ENCODE measurements at regions not wholly inside any gene's neighbourhood (a gene's known extent, or its start where the extent isn't known, plus 50 kb on each side); places are given as distances from the start of the nearest gene placed in this dataset.

DNA sequence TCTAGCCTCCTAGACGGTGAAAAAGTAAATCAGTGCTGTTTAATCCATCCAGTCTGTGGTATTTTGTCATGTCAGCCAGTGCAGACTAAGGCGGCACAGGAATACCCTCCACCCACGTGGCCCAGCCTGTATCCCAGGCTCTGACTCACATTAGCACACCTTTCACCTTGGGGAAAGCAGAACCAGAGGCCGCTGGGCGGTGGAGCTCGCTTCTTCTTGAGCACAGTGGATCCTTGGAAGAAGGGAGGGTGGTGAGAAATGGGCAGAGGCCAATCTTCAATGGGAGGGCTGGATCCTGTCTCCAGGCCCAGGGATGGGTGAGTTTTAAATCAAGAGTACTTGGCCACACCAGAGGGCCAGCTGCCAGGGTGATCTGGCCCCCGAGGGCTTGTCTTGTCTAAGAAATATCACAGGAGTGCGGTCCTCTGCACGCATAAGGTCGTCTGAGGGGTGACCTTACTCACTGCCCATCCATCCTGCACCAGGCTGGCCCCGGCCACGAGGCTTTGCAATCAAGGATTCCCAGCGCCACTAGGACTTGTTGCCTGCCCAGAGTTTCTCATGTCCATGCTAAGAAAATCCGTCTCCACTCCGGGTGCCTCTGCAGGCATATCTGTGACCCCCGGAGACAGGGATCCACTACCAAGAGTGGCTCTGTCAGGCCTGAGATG is 658.5 kb downstream of the BRD1 start:
- no peak overlapping the region for H3K4me3 ChIP-seq (ENCODE audit: low read depth, low read length)
- TF ChIP-seq, protein P1, sequence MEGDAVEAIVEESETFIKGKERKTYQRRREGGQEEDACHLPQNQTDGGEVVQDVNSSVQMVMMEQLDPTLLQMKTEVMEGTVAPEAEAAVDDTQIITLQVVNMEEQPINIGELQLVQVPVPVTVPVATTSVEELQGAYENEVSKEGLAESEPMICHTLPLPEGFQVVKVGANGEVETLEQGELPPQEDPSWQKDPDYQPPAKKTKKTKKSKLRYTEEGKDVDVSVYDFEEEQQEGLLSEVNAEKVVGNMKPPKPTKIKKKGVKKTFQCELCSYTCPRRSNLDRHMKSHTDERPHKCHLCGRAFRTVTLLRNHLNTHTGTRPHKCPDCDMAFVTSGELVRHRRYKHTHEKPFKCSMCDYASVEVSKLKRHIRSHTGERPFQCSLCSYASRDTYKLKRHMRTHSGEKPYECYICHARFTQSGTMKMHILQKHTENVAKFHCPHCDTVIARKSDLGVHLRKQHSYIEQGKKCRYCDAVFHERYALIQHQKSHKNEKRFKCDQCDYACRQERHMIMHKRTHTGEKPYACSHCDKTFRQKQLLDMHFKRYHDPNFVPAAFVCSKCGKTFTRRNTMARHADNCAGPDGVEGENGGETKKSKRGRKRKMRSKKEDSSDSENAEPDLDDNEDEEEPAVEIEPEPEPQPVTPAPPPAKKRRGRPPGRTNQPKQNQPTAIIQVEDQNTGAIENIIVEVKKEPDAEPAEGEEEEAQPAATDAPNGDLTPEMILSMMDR (IDR thresholded peaks at IDR 0.05; ENCODE audit: borderline replicate concordance, insufficient read depth, low read depth, low read length) = no peak

DNA sequence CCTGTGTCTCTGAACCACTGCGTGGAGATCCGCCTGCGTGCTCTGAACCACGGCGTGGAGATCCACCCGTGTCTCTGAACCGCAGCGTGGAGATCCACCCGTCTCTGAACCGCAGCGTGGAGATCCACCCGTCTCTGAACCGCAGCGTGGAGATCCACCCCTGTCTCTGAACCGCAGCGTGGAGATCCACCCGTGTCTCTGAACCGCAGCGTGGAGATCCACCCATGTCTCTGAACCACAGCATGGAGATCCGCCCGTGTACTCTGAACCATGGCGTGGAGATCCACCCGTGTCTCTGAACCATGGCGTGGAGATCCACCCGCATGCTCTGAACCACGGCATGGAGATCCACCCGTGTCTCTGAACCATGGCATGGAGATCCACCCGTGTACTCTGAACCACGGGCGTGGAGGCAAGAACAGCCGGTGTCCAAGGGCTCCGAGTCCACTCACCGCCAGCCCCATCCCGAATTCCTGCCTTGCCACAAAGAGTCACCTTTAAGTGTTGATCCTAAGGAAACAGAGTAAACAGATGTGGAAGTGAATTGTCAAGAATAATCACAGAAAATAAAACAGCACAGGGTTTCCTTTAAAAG is 659.4 kb downstream of the BRD1 start:
- TF ChIP-seq, protein P1 (IDR thresholded peaks at IDR 0.05; ENCODE audit: borderline replicate concordance, insufficient read depth, low read depth, low read length) = no peak
- H3K4me3 ChIP-seq (ENCODE audit: low read depth, low read length) = no peak overlapping the region

DNA sequence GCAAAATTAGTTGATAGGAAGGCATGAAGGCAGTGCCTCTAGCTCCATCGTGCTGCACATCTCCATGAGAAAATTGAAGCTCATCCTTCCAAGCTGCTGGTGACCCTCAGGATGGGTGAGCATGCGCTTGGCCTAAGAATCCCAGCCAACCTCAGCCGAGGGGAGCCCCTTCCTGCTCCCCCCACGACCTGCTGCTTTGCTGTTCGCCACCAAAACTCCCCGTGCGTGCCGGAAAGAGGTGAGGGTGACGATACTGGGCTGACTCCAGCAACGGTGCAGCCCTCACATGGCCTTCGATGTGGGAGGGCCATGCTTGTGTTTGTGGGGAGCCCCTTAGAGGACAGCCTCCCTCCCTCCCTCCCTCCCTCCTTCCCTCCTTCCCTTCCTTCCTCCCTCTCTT is 660.9 kb downstream of the BRD1 start:
- H3K4me3 ChIP-seq (ENCODE audit: low read depth, low read length) = no peak overlapping the region
- TF ChIP-seq, protein P1 (IDR thresholded peaks at IDR 0.05; ENCODE audit: borderline replicate concordance, insufficient read depth, low read depth, low read length) = no peak

DNA sequence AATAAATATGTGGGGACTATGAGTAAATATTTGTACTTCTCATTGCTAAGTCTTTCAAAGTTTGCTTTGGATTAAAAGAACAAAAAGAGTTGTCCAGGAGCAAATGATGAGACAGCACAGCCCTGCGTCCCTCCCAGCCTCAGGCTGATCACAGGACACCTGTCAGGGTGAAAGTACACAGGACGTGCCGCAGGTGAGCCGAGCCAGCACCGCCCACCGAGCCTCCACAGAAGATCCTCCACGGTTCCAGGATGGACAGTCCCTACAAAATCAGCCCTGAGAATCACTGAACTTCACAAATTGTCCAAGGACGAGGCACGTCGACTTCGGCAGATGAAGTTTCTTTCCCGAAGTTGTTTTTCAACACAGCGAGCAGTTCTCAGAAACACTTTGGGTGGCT is 661.5 kb downstream of the BRD1 start:
- TF ChIP-seq, protein P1 (IDR thresholded peaks at IDR 0.05; ENCODE audit: borderline replicate concordance, insufficient read depth, low read depth, low read length) = no peak
- no peak overlapping the region for H3K4me3 ChIP-seq (ENCODE audit: low read depth, low read length)

DNA sequence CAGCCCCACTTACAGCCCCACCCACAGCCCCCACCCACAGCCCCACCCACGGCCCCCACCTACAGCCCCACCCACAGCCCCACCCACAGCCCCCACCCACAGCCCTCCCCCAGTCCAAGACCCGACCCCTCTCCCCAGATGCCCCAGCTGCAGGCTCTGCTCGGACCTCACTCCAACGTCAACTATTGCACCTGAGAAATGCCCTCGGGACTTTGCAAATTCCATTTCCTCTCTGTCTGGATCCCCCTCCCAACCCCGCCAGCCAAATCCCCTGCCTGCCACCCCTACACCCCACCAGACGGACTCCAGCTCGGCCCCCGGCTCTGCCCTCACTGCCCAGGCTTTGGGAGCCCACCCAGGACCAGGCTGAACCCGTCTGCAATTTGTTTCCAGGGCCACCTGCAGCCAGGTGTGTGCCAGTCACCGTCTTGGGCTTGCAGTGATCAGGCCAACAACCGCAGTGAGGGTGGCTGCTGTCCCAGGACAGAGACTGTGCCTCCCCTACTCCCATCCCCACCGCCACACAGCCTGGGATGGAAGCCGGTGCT is 662.8 kb downstream of the BRD1 start:
- H3K4me3 ChIP-seq (ENCODE audit: low read depth, low read length) = no peak overlapping the region
- TF ChIP-seq, protein P1 (IDR thresholded peaks at IDR 0.05; ENCODE audit: borderline replicate concordance, insufficient read depth, low read depth, low read length) = no peak

DNA sequence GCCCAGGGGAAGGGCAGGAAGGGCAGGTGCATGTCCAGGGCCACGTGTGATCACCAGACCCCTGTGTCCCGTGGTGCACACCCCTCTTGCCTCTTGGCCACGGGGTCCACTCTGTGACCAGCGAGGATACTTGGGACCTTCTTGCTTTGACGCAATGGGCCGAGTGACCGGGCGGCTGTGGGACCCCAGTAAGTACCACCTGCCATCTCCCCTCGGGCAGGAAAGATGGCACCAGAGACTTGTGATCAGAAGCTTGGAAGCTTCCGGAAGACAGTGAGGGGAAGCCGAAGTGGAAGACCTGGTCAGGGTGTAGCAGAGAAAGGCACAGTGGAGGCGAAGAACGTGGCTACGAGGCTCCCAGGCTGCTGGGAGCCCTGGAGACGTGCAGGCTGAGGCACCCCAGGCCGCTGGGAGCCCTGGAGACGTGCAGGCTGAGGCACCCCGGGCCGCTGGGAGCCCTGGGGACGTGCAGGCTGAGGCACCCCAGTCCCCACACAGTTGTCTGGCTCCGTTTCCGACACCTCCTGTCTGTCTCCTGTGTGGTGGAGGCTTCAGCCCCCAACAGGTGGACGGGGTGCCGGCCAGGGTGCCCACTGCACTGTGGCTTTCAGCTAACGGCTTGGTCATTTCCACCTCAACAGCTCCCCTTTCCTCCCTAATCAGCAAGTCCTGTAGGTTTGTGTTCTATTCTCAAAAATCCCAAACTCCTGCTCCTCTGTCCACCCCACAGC is 663.5 kb downstream of the BRD1 start:
- TF ChIP-seq, protein P1 (IDR thresholded peaks at IDR 0.05; ENCODE audit: borderline replicate concordance, insufficient read depth, low read depth, low read length) = no peak
- H3K4me3 ChIP-seq (ENCODE audit: low read depth, low read length) = no peak overlapping the region
